OCI-LY7 (cell line): ENCODE measurements at regions not wholly inside any gene's neighbourhood (a gene's known extent, or its start where the extent isn't known, plus 50 kb on each side); places are given as distances from the start of the nearest gene placed in this dataset.
"Not testable (repeated sequence)": the region's sequence is repeated elsewhere in the genome, so short reads cannot be mapped to it uniquely, and the experiment has no call there.

ENCODE experiments used
- CTCF ChIP-seq: fragments of 200-600 bp; sonication (generic); conservative IDR thresholded peaks from 2 replicates; pipeline ENCODE4 v1.5.1; 2014; ENCODE audit warnings: mild to moderate bottlenecking, antibody characterized with exemption, low read length, moderate library complexity, mixed read lengths
- EZH2phosphoT487 ChIP-seq: fragments of 200-600 bp; sonication (generic); IDR thresholded peaks from 2 replicates; pipeline ENCODE4 v1.6.1; 2018; ENCODE audit warnings: low read depth, borderline replicate concordance, mild to moderate bottlenecking, mixed run types, antibody characterized with exemption, low read length, moderate library complexity, mixed read lengths

DNA sequence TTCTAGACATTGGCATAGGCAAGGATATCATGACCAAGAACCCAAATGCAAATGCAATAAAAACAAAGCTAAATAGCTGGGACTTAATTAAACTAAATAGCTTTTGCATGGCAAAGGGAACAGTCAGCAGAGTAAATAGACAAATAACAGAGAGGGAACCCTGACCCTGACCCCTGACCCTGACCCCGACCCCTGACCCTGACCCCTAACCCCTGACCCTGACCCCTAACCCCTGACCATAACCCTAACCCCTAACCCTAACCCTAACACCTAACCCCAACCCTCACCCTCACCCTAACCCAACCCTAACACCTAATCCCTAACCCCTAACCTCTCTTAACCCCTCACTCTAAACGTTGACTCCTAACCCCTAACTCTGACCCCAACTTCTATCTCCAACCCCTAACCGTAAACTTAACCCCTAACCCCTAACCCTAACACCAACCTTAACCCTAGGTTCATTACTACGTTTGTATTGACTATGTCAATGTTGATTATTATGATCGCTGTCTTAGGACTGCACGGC lies 189.7 kb downstream of the CCT8L2 start:
- TF ChIP-seq EZH2phosphoT487, CTCF: not testable (repeated sequence)
